GM12878 (cell line): ENCODE measurements at regions not wholly inside any gene's neighbourhood (a gene's known extent, or its start where the extent isn't known, plus 50 kb on each side); places are given as distances from the start of the nearest gene placed in this dataset.

Source experiments
- CTCF ChIP-seq, 3 experiments: IDR thresholded peaks in 2 of 3; conservative IDR thresholded peaks in 1 of 3; 2 replicates each; pipeline ENCODE4 v1.5.1; 2011; ENCODE audit warnings: low read depth in 3 of 3, low read length in 3 of 3, mild to moderate bottlenecking in 3 of 3, control low read depth in 2 of 3, moderate library complexity in 2 of 3, inconsistent platforms in 1 of 3, mixed read lengths in 1 of 3; ENCODE audit not compliant: control insufficient read depth in 2 of 3, insufficient read depth in 1 of 3; ENCODE audit errors: extremely low read depth in 1 of 3
- EZH2 ChIP-seq: IDR thresholded peaks from 2 replicates; pipeline ENCODE4 v1.6.1; 2012; ENCODE audit warnings: low read depth, mild to moderate bottlenecking, control low read depth, inconsistent platforms, low read length, borderline replicate concordance; ENCODE audit not compliant: control insufficient read depth
- PBX3 ChIP-seq: IDR thresholded peaks from 2 replicates; pipeline ENCODE4 v1.6.1; 2011; ENCODE audit warnings: mild to moderate bottlenecking, low read depth, low read length, moderate library complexity; ENCODE audit not compliant: insufficient replicate concordance
- POLR2AphosphoS5 ChIP-seq: IDR thresholded peaks from 2 replicates; pipeline ENCODE4 v1.6.1; 2011; ENCODE audit warnings: mild to moderate bottlenecking, low read length, inconsistent platforms
- ZSCAN29 ChIP-seq: fragments of 450-650 bp; IDR thresholded peaks from 2 replicates; pipeline ENCODE4 v1.6.1; 2017; ENCODE audit warnings: mild to moderate bottlenecking, moderate library complexity

- TF ChIP-seq CTCF (IDR thresholded peaks at IDR 0.05 in 2 of 3, conservative IDR thresholded peaks at IDR 0.05 in 1 of 3; ENCODE audit: control insufficient read depth in 2 of 3, extremely low read depth in 1 of 3, insufficient read depth in 1 of 3, low read depth in 3 of 3, low read length in 3 of 3) = no peak
- no peak for TF ChIP-seq POLR2AphosphoS5
- no peak for TF ChIP-seq EZH2
- TF ChIP-seq PBX3 = no peak
- TF ChIP-seq ZSCAN29 = no peak
Observed at GRCh38 chr4:30068234-30068633, 651.9 kb upstream of the PCDH7 start.
